ENCODE measurements at regions not wholly inside any gene's neighbourhood (a gene's known extent, or its start where the extent isn't known, plus 50 kb on each side); places are given as distances from the start of the nearest gene placed in this dataset.

GRCh38 chr10:26381986-26382385 lies 56.2 kb upstream of the APBB1IP start:
- ATAC-seq (ENCODE audit: low read depth) (no peak), DNase-seq (no peak)
- Histone ChIP-seq H3K4me2 (replicated peaks; ENCODE audit: low read depth, low read length, poor library complexity, severe bottlenecking) (no peak overlapping the region), H3K27ac (ENCODE audit: low read length in 2 of 2) (no peak overlapping the region), H4K20me1 (ENCODE audit: control insufficient read depth, insufficient read depth, low read length, poor library complexity, severe bottlenecking) (no peaks in the 10 kb centered on the region), H3K79me2 (ENCODE audit: control insufficient read depth, insufficient read depth, low read length) (no peaks in the 10 kb centered on the region), H3K27me3 (replicated peaks in 1 of 4; ENCODE audit: control extremely low read depth in 1 of 4, control insufficient read depth in 3 of 4, insufficient read depth in 4 of 4, low read length in 3 of 4) (no peaks in the 10 kb centered on the region), H2AFZ (ENCODE audit: insufficient read depth, low read depth, low read length, poor library complexity, severe bottlenecking) (no peak overlapping the region), H3K4me1 (ENCODE audit: control insufficient read depth in 2 of 2, insufficient read depth in 2 of 2, low read length in 2 of 2) (no peaks in the 10 kb centered on the region), H3K9ac (ENCODE audit: low read length) (no peak overlapping the region), H3K36me3 (replicated peaks in 1 of 2; ENCODE audit: control extremely low read depth in 1 of 2, control insufficient read depth in 1 of 2, extremely low read depth in 1 of 2, insufficient read depth in 2 of 2, low read length in 1 of 2) (no peaks in the 10 kb centered on the region), H3K9me3 (ENCODE audit: control extremely low read depth in 1 of 3, control insufficient read depth in 2 of 3, insufficient read depth in 1 of 3, low read length in 2 of 3) (no peaks in the 10 kb centered on the region), H3K4me3 (ENCODE audit: control extremely low read depth in 1 of 5, extremely low read depth in 1 of 5, insufficient read depth in 1 of 5, low read depth in 2 of 5, low read length in 4 of 5) (no peak overlapping the region)
- no peak for TF ChIP-seq EZH2 (IDR thresholded peaks at IDR 0.05; ENCODE audit: borderline replicate concordance, insufficient read depth, low read depth, low read length, poor library complexity, severe bottlenecking)
- TF ChIP-seq, protein P1, sequence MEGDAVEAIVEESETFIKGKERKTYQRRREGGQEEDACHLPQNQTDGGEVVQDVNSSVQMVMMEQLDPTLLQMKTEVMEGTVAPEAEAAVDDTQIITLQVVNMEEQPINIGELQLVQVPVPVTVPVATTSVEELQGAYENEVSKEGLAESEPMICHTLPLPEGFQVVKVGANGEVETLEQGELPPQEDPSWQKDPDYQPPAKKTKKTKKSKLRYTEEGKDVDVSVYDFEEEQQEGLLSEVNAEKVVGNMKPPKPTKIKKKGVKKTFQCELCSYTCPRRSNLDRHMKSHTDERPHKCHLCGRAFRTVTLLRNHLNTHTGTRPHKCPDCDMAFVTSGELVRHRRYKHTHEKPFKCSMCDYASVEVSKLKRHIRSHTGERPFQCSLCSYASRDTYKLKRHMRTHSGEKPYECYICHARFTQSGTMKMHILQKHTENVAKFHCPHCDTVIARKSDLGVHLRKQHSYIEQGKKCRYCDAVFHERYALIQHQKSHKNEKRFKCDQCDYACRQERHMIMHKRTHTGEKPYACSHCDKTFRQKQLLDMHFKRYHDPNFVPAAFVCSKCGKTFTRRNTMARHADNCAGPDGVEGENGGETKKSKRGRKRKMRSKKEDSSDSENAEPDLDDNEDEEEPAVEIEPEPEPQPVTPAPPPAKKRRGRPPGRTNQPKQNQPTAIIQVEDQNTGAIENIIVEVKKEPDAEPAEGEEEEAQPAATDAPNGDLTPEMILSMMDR (IDR thresholded peaks at IDR 0.05): no peak
- peaks cover 2% of the 10 kb centered on the region for H3K4me1 Mint-ChIP-seq
- H3K27ac Mint-ChIP-seq: no peak overlapping the region
- WGBS (ENCODE audit: insufficient coverage): no CpG with 5 or more reads among the region's 1 CpG
- H3K27me3 Mint-ChIP-seq: no peaks in the 10 kb centered on the region
- POLR2A ChIA-PET: no interaction called here
- CTCF ChIA-PET: no interaction called here
- intact Hi-C loops (cut with micrococcal nuclease): no loop called here
- H3K9me3 Mint-ChIP-seq (ENCODE audit: insufficient read depth): no peaks in the 10 kb centered on the region
- H3K4me3 Mint-ChIP-seq: no peak overlapping the region

GRCh38 chr10:26384600-26384999 lies 53.5 kb upstream of the APBB1IP start:
- POLR2A ChIA-PET: no interaction called here
- peaks cover 0 to under 1% (median 0%) of the 10 kb centered on the region in 3 donors for H3K9me3 ChIP-seq (ENCODE audit: control extremely low read depth in 1 of 3, control insufficient read depth in 2 of 3, insufficient read depth in 1 of 3, low read length in 2 of 3)
- intact Hi-C loops (cut with micrococcal nuclease): no loop called here
- H2AFZ ChIP-seq (ENCODE audit: insufficient read depth, low read depth, low read length, poor library complexity, severe bottlenecking): no peak overlapping the region
- CTCF ChIA-PET: interaction anchor here (0.6 kb wide), 1 partner anchor 173 kb away, joined by 4 read pairs; no protein-coding TSS in a partner anchor
- H3K4me3 ChIP-seq (ENCODE audit: control extremely low read depth in 1 of 5, extremely low read depth in 1 of 5, insufficient read depth in 1 of 5, low read depth in 2 of 5, low read length in 4 of 5): no peak overlapping the region
- no peak overlapping the region for H3K4me3 Mint-ChIP-seq
- no peaks in the 10 kb centered on the region for H3K4me1 ChIP-seq (ENCODE audit: control insufficient read depth in 2 of 2, insufficient read depth in 2 of 2, low read length in 2 of 2)
- no peak for TF ChIP-seq EZH2 (IDR thresholded peaks at IDR 0.05; ENCODE audit: borderline replicate concordance, insufficient read depth, low read depth, low read length, poor library complexity, severe bottlenecking)
- TF ChIP-seq, protein P1 (IDR thresholded peaks at IDR 0.05): no peak
- H3K4me2 ChIP-seq (replicated peaks; ENCODE audit: low read depth, low read length, poor library complexity, severe bottlenecking): no peak overlapping the region
- no peaks in the 10 kb centered on the region for H3K79me2 ChIP-seq (ENCODE audit: control insufficient read depth, insufficient read depth, low read length)
- H3K9ac ChIP-seq (ENCODE audit: low read length): no peak overlapping the region
- H3K4me1 Mint-ChIP-seq: peaks cover 2% of the 10 kb centered on the region
- no peaks in the 10 kb centered on the region for H3K27me3 ChIP-seq (replicated peaks in 1 of 4; ENCODE audit: control extremely low read depth in 1 of 4, control insufficient read depth in 3 of 4, insufficient read depth in 4 of 4, low read length in 3 of 4)
- 84% methylated on average over 3 of the region's 3 CpGs for WGBS (ENCODE audit: insufficient coverage)
- H3K36me3 ChIP-seq (replicated peaks in 1 of 2; ENCODE audit: control extremely low read depth in 1 of 2, control insufficient read depth in 1 of 2, extremely low read depth in 1 of 2, insufficient read depth in 2 of 2, low read length in 1 of 2): no peaks in the 10 kb centered on the region
- no peaks in the 10 kb centered on the region for H3K27me3 Mint-ChIP-seq
- DNase-seq (no peak), ATAC-seq (ENCODE audit: low read depth) (no peak)
- no peak overlapping the region for H3K27ac ChIP-seq (ENCODE audit: low read length in 2 of 2)
- H3K27ac Mint-ChIP-seq: no peak overlapping the region
- peaks cover 3% of the 10 kb centered on the region for H3K9me3 Mint-ChIP-seq (ENCODE audit: insufficient read depth)
- H4K20me1 ChIP-seq (ENCODE audit: control insufficient read depth, insufficient read depth, low read length, poor library complexity, severe bottlenecking): no peaks in the 10 kb centered on the region
